H1 (cell line): ENCODE measurements at regions not wholly inside any gene's neighbourhood (a gene's known extent, or its start where the extent isn't known, plus 50 kb on each side); places are given as distances from the start of the nearest gene placed in this dataset.
A peak's percentile ranks its signal among the peaks of the same experiment; 100 is the strongest.

Experiments used
- CTCF ChIA-PET: fragments of 300-600 bp; sonication (Branson Sonifier 250); formaldehyde crosslinking; loops from one replicate; lab custom pipeline; 2021; ENCODE audit not compliant: partially characterized antibody; lab: Charles Lee
- POLR2A ChIA-PET: fragments of 300-600 bp; sonication (Branson Sonifier 250); formaldehyde crosslinking; loops from one replicate; lab custom pipeline; 2021; ENCODE audit warnings: inconsistent platforms; ENCODE audit not compliant: partially characterized antibody; lab: Charles Lee
- DNase-seq, 2 experiments: peaks; one replicate each; pipeline versions ENCODE4 v3.0.0 to v3.0.0-alpha.2; 2010 to 2022; ENCODE audit warnings: low spot score in 2 of 2, low read depth in 1 of 2, mixed read lengths in 1 of 2
- FAIRE-seq: peaks from 2 replicates; lab custom pipeline; 2011; peaks lifted over from hg19 to GRCh38; lab: Jason Lieb, UNC
- H2AFZ ChIP-seq: 2 replicates; pipeline ENCODE4 v1.8.1; 2012; ENCODE audit warnings: low read length, inconsistent platforms
- H2AK5ac ChIP-seq: 2 replicates; pipeline ENCODE4 v1.6.1; 2013; ENCODE audit warnings: low read depth, low read length
- H2BK120ac ChIP-seq: replicated peaks from 2 replicates; pipeline ENCODE3; 2013; ENCODE audit warnings: low read depth, low read length, inconsistent platforms
- H2BK12ac ChIP-seq: 2 replicates; pipeline ENCODE4 v1.6.1; 2013; ENCODE audit warnings: low read depth, low read length
- H2BK15ac ChIP-seq: 2 replicates; pipeline ENCODE4 v1.6.1; 2013; ENCODE audit warnings: low read length
- H2BK20ac ChIP-seq: 2 replicates; pipeline ENCODE4 v1.6.1; 2013; ENCODE audit warnings: low read length
- H2BK5ac ChIP-seq: 2 replicates; pipeline ENCODE4 v1.6.1; 2013; ENCODE audit warnings: low read depth, low read length
- H3K14ac ChIP-seq: 2 replicates; pipeline ENCODE4 v1.6.1; 2013; ENCODE audit warnings: inconsistent platforms; ENCODE audit not compliant: insufficient read length
- H3K18ac ChIP-seq: 2 replicates; pipeline ENCODE4 v1.6.1; 2013; ENCODE audit warnings: low read length; ENCODE audit errors: extremely low read depth
- H3K23ac ChIP-seq: 2 replicates; pipeline ENCODE4 v1.6.1; 2013; ENCODE audit warnings: inconsistent platforms; ENCODE audit not compliant: insufficient read length
- H3K23me2 ChIP-seq: 2 replicates; pipeline ENCODE4 v1.6.1; 2013; ENCODE audit warnings: low read depth, low read length
- H3K27ac ChIP-seq: 2 replicates; pipeline ENCODE4 v1.6.1; 2011; ENCODE audit warnings: low read depth, low read length, inconsistent platforms
- H3K27me3 ChIP-seq, 4 experiments: replicated peaks in 1 of 4; 1 replicate in 1 of 4; 2 replicates in 3 of 4; pipeline versions ENCODE4 v1.6.1 to v1.8.1; 2011 to 2013; ENCODE audit warnings: low read length in 3 of 4, mild to moderate bottlenecking in 3 of 4, inconsistent platforms in 2 of 4, mixed read lengths in 2 of 4, moderate library complexity in 1 of 4; ENCODE audit not compliant: control insufficient read depth in 3 of 4, insufficient read depth in 3 of 4; ENCODE audit errors: extremely low read depth in 1 of 4
- H3K36me3 ChIP-seq, 4 experiments: 2 replicates each; pipeline versions ENCODE4 v1.6.1 to v1.8.1; 2011 to 2013; ENCODE audit warnings: mild to moderate bottlenecking in 4 of 4, low read length in 3 of 4, moderate library complexity in 2 of 4, control low read depth in 1 of 4, inconsistent platforms in 1 of 4; ENCODE audit not compliant: insufficient read depth in 4 of 4, control insufficient read depth in 2 of 4
- H3K4ac ChIP-seq: replicated peaks from 2 replicates; pipeline ENCODE3; 2013; ENCODE audit warnings: low read length, low read depth, mixed read lengths, inconsistent platforms; ENCODE audit not compliant: insufficient read length
- H3K4me1 ChIP-seq, 4 experiments: replicated peaks in 1 of 4; 1 replicate in 1 of 4; 2 replicates in 3 of 4; pipeline versions ENCODE4 v1.6.1 to v1.8.1; 2011 to 2013; ENCODE audit warnings: low read length in 3 of 4, inconsistent platforms in 2 of 4, mixed read lengths in 1 of 4; ENCODE audit not compliant: insufficient read depth in 4 of 4, control insufficient read depth in 3 of 4
- H3K4me2 ChIP-seq, 2 experiments: 2 replicates each; pipeline versions ENCODE4 v1.6.1 to v1.8.1; 2011 to 2013; ENCODE audit warnings: low read depth in 2 of 2, low read length in 2 of 2, control low read depth in 1 of 2, inconsistent platforms in 1 of 2, mild to moderate bottlenecking in 1 of 2; ENCODE audit not compliant: insufficient read depth in 1 of 2
- H3K4me3 ChIP-seq, 4 experiments: fragments of 200-600, 300-600 bp in 1 of 4; sonication (generic), shearing (Covaris generic), sonication (Bioruptor Twin) in 1 of 4; 2 replicates each; pipeline versions ENCODE4 v1.5.1 to v1.8.1; 2011 to 2016; ENCODE audit warnings: low read length in 4 of 4, low read depth in 3 of 4, control low read depth in 2 of 4, inconsistent platforms in 2 of 4, mild to moderate bottlenecking in 2 of 4, mixed read lengths in 1 of 4, moderate library complexity in 1 of 4; ENCODE audit not compliant: insufficient read depth in 2 of 4; ENCODE audit errors: extremely low read depth in 1 of 4
- H3K56ac ChIP-seq: replicated peaks from 2 replicates; pipeline ENCODE3; 2013; ENCODE audit warnings: low read depth, mild to moderate bottlenecking, mixed read lengths, low read length, inconsistent platforms; ENCODE audit not compliant: insufficient read length
- H3K79me1 ChIP-seq: 2 replicates; pipeline ENCODE4 v1.6.1; 2013; ENCODE audit warnings: low read depth, low read length, control low read depth
- H3K79me2 ChIP-seq, 2 experiments: 2 replicates each; pipeline versions ENCODE4 v1.6.1 to v1.8.1; 2012 to 2013; ENCODE audit warnings: low read length in 2 of 2, mild to moderate bottlenecking in 2 of 2, inconsistent platforms in 1 of 2; ENCODE audit not compliant: insufficient read depth in 2 of 2, control insufficient read depth in 1 of 2
- H3K9ac ChIP-seq, 4 experiments: replicated peaks in 1 of 4; 1 replicate in 1 of 4; 2 replicates in 3 of 4; pipeline versions ENCODE4 v1.6.1 to v1.8.1; 2011 to 2013; ENCODE audit warnings: low read depth in 3 of 4, low read length in 3 of 4, control low read depth in 2 of 4, mild to moderate bottlenecking in 2 of 4, moderate library complexity in 2 of 4, inconsistent platforms in 1 of 4; ENCODE audit errors: extremely low read depth in 1 of 4
- H3K9me3 ChIP-seq, 2 experiments: 2 replicates each; pipeline versions ENCODE4 v1.6.1 to v1.8.1; 2012 to 2013; ENCODE audit warnings: mild to moderate bottlenecking in 2 of 2, moderate library complexity in 2 of 2, control low read depth in 1 of 2, inconsistent platforms in 1 of 2, low read depth in 1 of 2, low read length in 1 of 2, mixed read lengths in 1 of 2; ENCODE audit not compliant: insufficient read depth in 2 of 2
- H4K20me1 ChIP-seq, 2 experiments: replicated peaks in 1 of 2; 2 replicates each; pipeline versions ENCODE3 to v1.8.1; 2011 to 2013; ENCODE audit warnings: inconsistent platforms in 2 of 2, low read length in 2 of 2, mild to moderate bottlenecking in 1 of 2; ENCODE audit not compliant: insufficient read depth in 2 of 2, control insufficient read depth in 1 of 2
- H4K5ac ChIP-seq: 2 replicates; pipeline ENCODE4 v1.6.1; 2013; ENCODE audit warnings: low read length, low read depth, mixed read lengths, inconsistent platforms; ENCODE audit not compliant: insufficient read length
- H4K8ac ChIP-seq: 2 replicates; pipeline ENCODE4 v1.8.0; 2013; ENCODE audit warnings: mild to moderate bottlenecking, moderate library complexity, low read length, inconsistent platforms; ENCODE audit not compliant: insufficient read depth; ENCODE audit errors: extremely low read depth
- H4K91ac ChIP-seq: replicated peaks from 2 replicates; pipeline ENCODE3; 2013; ENCODE audit warnings: low read length, mixed read lengths, inconsistent platforms; ENCODE audit not compliant: insufficient read length
- ATF3 ChIP-seq: IDR thresholded peaks from 2 replicates; pipeline ENCODE4 v1.6.1; 2011; ENCODE audit warnings: low read depth, mild to moderate bottlenecking, low read length; ENCODE audit not compliant: insufficient read depth
- CBX5 ChIP-seq: fragments of 300-800, 300-1000 bp; sonication (generic); IDR thresholded peaks from 2 replicates; pipeline ENCODE4 v1.7.1; 2016; ENCODE audit warnings: antibody characterized with exemption, low read length, low read depth
- CBX8 ChIP-seq: fragments of 300-800, 300-1000 bp; sonication (generic); IDR thresholded peaks from 2 replicates; pipeline ENCODE4 v1.7.1; 2016; ENCODE audit warnings: low read depth, low read length, borderline replicate concordance
- EGR1 ChIP-seq: IDR thresholded peaks from 2 replicates; pipeline ENCODE4 v1.6.1; 2011; ENCODE audit warnings: low read depth, low read length, borderline replicate concordance
- EP300 ChIP-seq, 2 experiments: IDR thresholded peaks; 1 replicate in 1 of 2; 2 replicates in 1 of 2; pipeline ENCODE4 v1.6.1; 2011 to 2012; ENCODE audit warnings: low read depth in 2 of 2, low read length in 2 of 2, mild to moderate bottlenecking in 2 of 2, borderline replicate concordance in 1 of 2, inconsistent platforms in 1 of 2, moderate library complexity in 1 of 2
- RAD21 ChIP-seq, 2 experiments: IDR thresholded peaks in 1 of 2; conservative IDR thresholded peaks in 1 of 2; 2 replicates each; pipeline ENCODE4 v1.6.1; 2011; ENCODE audit warnings: low read depth in 2 of 2, low read length in 2 of 2, improper control_type of control experiment in 1 of 2, inconsistent platforms in 1 of 2, mild to moderate bottlenecking in 1 of 2, moderate library complexity in 1 of 2
- SP2 ChIP-seq: IDR thresholded peaks from 2 replicates; pipeline ENCODE4 v1.6.1; 2012; ENCODE audit warnings: mild to moderate bottlenecking, low read length, inconsistent platforms
- SP4 ChIP-seq: IDR thresholded peaks from 2 replicates; pipeline ENCODE4 v1.6.1; 2012; ENCODE audit warnings: low read length, inconsistent platforms
- SRF ChIP-seq: IDR thresholded peaks from 2 replicates; pipeline ENCODE4 v1.6.1; 2011; ENCODE audit warnings: mild to moderate bottlenecking, low read depth, low read length, moderate library complexity
- SUZ12 ChIP-seq: fragments of 200-600 bp; sonication (generic); IDR thresholded peaks from 2 replicates; pipeline ENCODE4 v1.6.1; 2012; ENCODE audit warnings: mild to moderate bottlenecking, inconsistent platforms, low read length, moderate library complexity, mixed read lengths
- WGBS, 2 experiments: shearing (Covaris generic) in 1 of 2; methylation state at CpG; one replicate each; pipeline versions ENCODE4 v1.1.6 to v1.1.7; 2013 to 2015; ENCODE audit warnings: low lambda C conversion rate in 2 of 2, mixed read lengths in 2 of 2, inconsistent platforms in 1 of 2, low coverage in 1 of 2, missing lambda C conversion rate in 1 of 2; ENCODE audit not compliant: insufficient replicate concordance in 2 of 2, insufficient coverage in 1 of 2, insufficient read length in 1 of 2; ENCODE audit errors: extremely low coverage in 1 of 2, missing lambda C conversion rate in 1 of 2; 5-methylcytosine and 5-hydroxymethylcytosine counted together
- TF ChIP-seq, protein P1 (sequence below): IDR thresholded peaks from 2 replicates; pipeline ENCODE4 v1.6.1; 2012; ENCODE audit warnings: inconsistent platforms

GRCh38 chr14:101076451-101077198 is 173.1 kb upstream of the RTL1 start:
- Histone ChIP-seq H3K56ac (no peak overlapping the region), H3K27me3 (peaks cover 0 to 12% (median 7%) of the 10 kb centered on the region in 4 experiments; a peak in 5 of 7 replicates), H3K9ac (no peak overlapping the region), H3K36me3 (no peaks in the 10 kb centered on the region), H2BK15ac (no peak overlapping the region), H3K4me2 (peak overlapping the region; percentile 70 to 84; a peak in 3 of 4 replicates), H4K20me1 (no peaks in the 10 kb centered on the region), H2AK5ac (0 out of 2 replicates have a peak overlapping the region, but pooled peaks have one; percentile 53), H2BK12ac (peak overlapping the region; percentile 50; the same call in 1 of the 2 replicates), H3K23me2 (peaks cover 5% of the 10 kb centered on the region; the same call in 1 of the 2 replicates), H3K4ac (no peak overlapping the region), H3K14ac (no peak overlapping the region), H2BK5ac (no peak overlapping the region), H2BK20ac (no peak overlapping the region), H3K9me3 (no peaks in the 10 kb centered on the region), H3K79me1 (no peaks in the 10 kb centered on the region), H4K8ac (no peak overlapping the region), H3K27ac (no peak overlapping the region), H3K18ac (no peak overlapping the region), H4K5ac (no peak overlapping the region), H3K4me1 (peaks cover 5 to 28% (median 20%) of the 10 kb centered on the region in 4 experiments), H2BK120ac (no peak overlapping the region), H4K91ac (peak overlapping the region; percentile 84), H3K23ac (no peak overlapping the region), H3K4me3 (peak overlapping the region in 3 of 4 experiments; percentile 32 to 62 (median 34); a peak in 2 of 8 replicates), H2AFZ (no peak overlapping the region), H3K79me2 (no peaks in the 10 kb centered on the region)
- DNase-seq (no peak), FAIRE-seq (no peak)
- ChIA-PET CTCF (interaction anchor here (0.8 to 1.1 kb wide), 2 partner anchors 22 to 173 kb away, joined by 3 read pairs; partner anchors contain the start of gene RTL1), POLR2A (no interaction called here)
- WGBS, 2 experiments, result 80% methylated on average over 27 of the region's 29 CpGs; no CpG with 5 or more reads in 1 of the 2 experiments
- TF ChIP-seq RAD21 (IDR thresholded peaks at IDR 0.05 in 1 of 2, conservative IDR thresholded peaks at IDR 0.05 in 1 of 2; ENCODE audit: low read depth in 2 of 2, low read length in 2 of 2) (no peak), EGR1 (no peak), SP4 (no peak), CBX8 (no peak), ATF3 (no peak), SRF (no peak), CBX5 (no peak), SUZ12 (no peak), EP300 (IDR thresholded peaks at IDR 0.05; ENCODE audit: borderline replicate concordance in 1 of 2, low read depth in 2 of 2, low read length in 2 of 2) (no peak), SP2 (no peak)
- TF ChIP-seq, protein P1, sequence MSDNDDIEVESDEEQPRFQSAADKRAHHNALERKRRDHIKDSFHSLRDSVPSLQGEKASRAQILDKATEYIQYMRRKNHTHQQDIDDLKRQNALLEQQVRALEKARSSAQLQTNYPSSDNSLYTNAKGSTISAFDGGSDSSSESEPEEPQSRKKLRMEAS, result no peak
